ENCODE measurements at regions not wholly inside any gene's neighbourhood (a gene's known extent, or its start where the extent isn't known, plus 50 kb on each side); places are given as distances from the start of the nearest gene placed in this dataset.

DNA sequence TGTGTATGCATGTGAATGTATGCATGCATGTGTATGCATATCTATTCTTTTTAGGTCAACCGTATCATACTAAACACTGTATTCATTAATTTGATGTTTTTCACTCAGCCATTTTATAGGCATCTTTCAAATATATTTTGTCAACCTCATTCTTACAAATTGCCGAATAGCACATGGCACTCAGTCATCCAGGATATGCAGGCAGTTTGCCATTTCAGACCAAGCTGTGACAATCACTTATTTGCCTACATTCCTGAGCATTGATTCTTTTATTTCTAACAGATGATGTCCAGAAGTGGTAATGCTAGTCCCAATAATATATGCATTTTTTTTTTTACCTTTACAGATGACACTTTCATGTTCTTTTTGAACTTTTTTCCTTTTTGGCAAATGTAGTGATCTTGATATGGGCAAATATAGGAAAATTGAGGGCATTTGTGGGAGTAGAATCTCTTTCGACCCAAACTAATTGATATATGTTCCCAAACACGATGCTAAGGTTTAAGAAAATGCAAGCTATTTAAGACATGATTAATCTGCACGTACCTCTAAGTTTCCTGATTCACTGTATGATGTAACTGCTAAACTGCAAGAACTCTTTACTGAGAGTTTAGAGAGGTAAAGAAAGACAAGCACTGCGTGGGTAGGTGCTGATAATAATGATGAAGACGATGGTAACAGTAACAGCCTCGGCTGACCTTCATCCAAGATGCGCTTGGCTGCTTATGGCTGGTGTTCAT is 153.9 kb upstream of the DAP start:
- TF ChIP-seq, protein P1, sequence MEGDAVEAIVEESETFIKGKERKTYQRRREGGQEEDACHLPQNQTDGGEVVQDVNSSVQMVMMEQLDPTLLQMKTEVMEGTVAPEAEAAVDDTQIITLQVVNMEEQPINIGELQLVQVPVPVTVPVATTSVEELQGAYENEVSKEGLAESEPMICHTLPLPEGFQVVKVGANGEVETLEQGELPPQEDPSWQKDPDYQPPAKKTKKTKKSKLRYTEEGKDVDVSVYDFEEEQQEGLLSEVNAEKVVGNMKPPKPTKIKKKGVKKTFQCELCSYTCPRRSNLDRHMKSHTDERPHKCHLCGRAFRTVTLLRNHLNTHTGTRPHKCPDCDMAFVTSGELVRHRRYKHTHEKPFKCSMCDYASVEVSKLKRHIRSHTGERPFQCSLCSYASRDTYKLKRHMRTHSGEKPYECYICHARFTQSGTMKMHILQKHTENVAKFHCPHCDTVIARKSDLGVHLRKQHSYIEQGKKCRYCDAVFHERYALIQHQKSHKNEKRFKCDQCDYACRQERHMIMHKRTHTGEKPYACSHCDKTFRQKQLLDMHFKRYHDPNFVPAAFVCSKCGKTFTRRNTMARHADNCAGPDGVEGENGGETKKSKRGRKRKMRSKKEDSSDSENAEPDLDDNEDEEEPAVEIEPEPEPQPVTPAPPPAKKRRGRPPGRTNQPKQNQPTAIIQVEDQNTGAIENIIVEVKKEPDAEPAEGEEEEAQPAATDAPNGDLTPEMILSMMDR (IDR thresholded peaks at IDR 0.05): no peak
- no peak for TF ChIP-seq POLR2AphosphoS5 (IDR thresholded peaks at IDR 0.05)
- TF ChIP-seq POLR2A (IDR thresholded peaks at IDR 0.05): no peak
